Lung microvascular endothelial cell (primary cell): ENCODE measurements at regions not wholly inside any gene's neighbourhood (a gene's known extent, or its start where the extent isn't known, plus 50 kb on each side); places are given as distances from the start of the nearest gene placed in this dataset.
A peak's percentile ranks its signal among the peaks of the same experiment; 100 is the strongest.

ENCODE experiments used
- DNase-seq, 2 donors: peaks; one replicate each; pipeline versions ENCODE4 v3.0.0 to v3.0.0-alpha.2; 2010; ENCODE audit warnings: low read depth in 2 of 2

- DNase-seq, result no peak
These were observed 615.8 kb downstream of the SNAPC1 start for GRCh38 chr14:62378057-62378456.

- no peak for DNase-seq
These were observed 619.3 kb downstream of the SNAPC1 start for GRCh38 chr14:62381311-62382070.

- DNase-seq, result no peak
These were observed 636.1 kb downstream of the KCNH5 start for GRCh38 chr14:62409169-62409568.

- peak in 1 of 2 donors; percentile 3 for DNase-seq
These were observed 635.5 kb downstream of the KCNH5 start for GRCh38 chr14:62409626-62410300.

GRCh38 chr14:62420847-62421246 lies 624.4 kb downstream of the KCNH5 start:
- no peak for DNase-seq

GRCh38 chr14:62428429-62429203 lies 616.6 kb downstream of the KCNH5 start:
- DNase-seq, result peak; percentile 11 to 56

- DNase-seq, result no peak
These were observed 615.6 kb downstream of the KCNH5 start for GRCh38 chr14:62429683-62430082.

GRCh38 chr14:62431496-62431895 lies 613.8 kb downstream of the KCNH5 start:
- DNase-seq, result no peak

- DNase-seq, result no peak
These were observed 612.3 kb downstream of the KCNH5 start for GRCh38 chr14:62432955-62433354.

- no peak for DNase-seq
These were observed 609.0 kb downstream of the KCNH5 start for GRCh38 chr14:62436261-62436660.

- DNase-seq, result no peak
These were observed 606.0 kb downstream of the KCNH5 start for GRCh38 chr14:62439210-62439609.

- DNase-seq, result peak in 1 of 2 donors; percentile 7
These were observed 601.5 kb downstream of the KCNH5 start for GRCh38 chr14:62443796-62444195.

- no peak for DNase-seq
These were observed 599.7 kb downstream of the KCNH5 start for GRCh38 chr14:62445570-62445969.

GRCh38 chr14:62451221-62451620 lies 594.0 kb downstream of the KCNH5 start:
- DNase-seq, result no peak

- no peak for DNase-seq
These were observed 592.0 kb downstream of the KCNH5 start for GRCh38 chr14:62453226-62453625.

GRCh38 chr14:62455446-62455845 lies 589.8 kb downstream of the KCNH5 start:
- no peak for DNase-seq

- no peak for DNase-seq
These were observed 582.3 kb downstream of the KCNH5 start for GRCh38 chr14:62462988-62463387.

GRCh38 chr14:62468946-62469345 lies 576.3 kb downstream of the KCNH5 start:
- DNase-seq, result no peak

GRCh38 chr14:62470935-62471334 lies 574.3 kb downstream of the KCNH5 start:
- no peak for DNase-seq

- no peak for DNase-seq
These were observed 554.1 kb downstream of the KCNH5 start for GRCh38 chr14:62491146-62491545.

GRCh38 chr14:62497708-62498107 lies 547.5 kb downstream of the KCNH5 start:
- no peak for DNase-seq

- no peak for DNase-seq
These were observed 544.1 kb downstream of the KCNH5 start for GRCh38 chr14:62501021-62501750.
